Immature natural killer cell (primary cell): ENCODE measurements at regions not wholly inside any gene's neighbourhood (a gene's known extent, or its start where the extent isn't known, plus 50 kb on each side); places are given as distances from the start of the nearest gene placed in this dataset.

ENCODE experiments used
- DNase-seq, 3 donors: peaks; one replicate each; pipeline ENCODE4 v3.0.0; 2022; ENCODE audit warnings: mixed read lengths in 1 of 3
- H3K27ac Mint-ChIP-seq, 6 donors: one replicate each; pipeline ENCODE4 v1.8.0; 2020; ENCODE audit warnings: mixed read lengths in 6 of 6, mild to moderate bottlenecking in 5 of 6, inconsistent platforms in 4 of 6, moderate library complexity in 3 of 6
- H3K27me3 Mint-ChIP-seq, 3 donors: one replicate each; pipeline ENCODE4 v1.8.0; 2020 to 2021; ENCODE audit warnings: low read depth in 3 of 3, mild to moderate bottlenecking in 3 of 3, mixed read lengths in 3 of 3, moderate library complexity in 3 of 3, inconsistent platforms in 1 of 3
- H3K36me3 Mint-ChIP-seq, 3 donors: one replicate each; pipeline ENCODE4 v1.8.0; 2020; ENCODE audit warnings: mixed read lengths in 3 of 3, inconsistent platforms in 2 of 3, mild to moderate bottlenecking in 2 of 3
- H3K4me1 Mint-ChIP-seq, 2 donors: one replicate each; pipeline ENCODE4 v1.8.0; 2020; ENCODE audit warnings: inconsistent platforms in 2 of 2, mild to moderate bottlenecking in 2 of 2, mixed read lengths in 2 of 2, moderate library complexity in 1 of 2
- H3K4me3 Mint-ChIP-seq, 5 donors: one replicate each; pipeline ENCODE4 v1.8.0; 2020; ENCODE audit warnings: mild to moderate bottlenecking in 5 of 5, mixed read lengths in 5 of 5, inconsistent platforms in 3 of 5, moderate library complexity in 3 of 5
- H3K9me3 Mint-ChIP-seq, 6 donors: one replicate each; pipeline ENCODE4 v1.8.0; 2020; ENCODE audit warnings: mild to moderate bottlenecking in 6 of 6, mixed read lengths in 6 of 6, inconsistent platforms in 4 of 6, moderate library complexity in 3 of 6

GRCh38 chr4:149296503-149296902 is 519.1 kb downstream of the IQCM start:
- H3K4me1 Mint-ChIP-seq = no peaks in the 10 kb centered on the region

DNA sequence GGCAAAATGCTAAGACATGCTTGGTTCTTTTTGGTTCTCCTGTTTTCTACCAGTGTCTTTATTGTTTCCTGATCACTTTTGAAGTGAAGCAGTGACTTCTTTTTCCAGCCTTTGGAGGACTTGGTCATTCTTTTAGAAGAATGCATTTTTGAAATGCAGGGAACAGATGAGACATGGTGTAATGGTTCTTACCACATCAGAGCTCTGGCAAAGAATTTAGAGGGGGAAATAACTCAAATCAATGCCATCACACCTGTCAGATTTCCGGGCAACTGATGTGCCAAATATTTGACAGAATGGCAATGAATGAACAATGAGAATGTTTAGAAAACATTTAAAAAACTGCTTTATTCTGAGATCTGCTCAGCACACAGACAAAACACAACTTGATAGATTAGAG is 519.6 kb downstream of the IQCM start:
- Mint-ChIP-seq H3K27me3 (peaks cover 0 to 4% (median 0%) of the 10 kb centered on the region in 3 donors), H3K9me3 (peaks cover 3 to 42% (median 16%) of the 10 kb centered on the region in 6 donors), H3K27ac (no peak overlapping the region), H3K36me3 (no peaks in the 10 kb centered on the region), H3K4me3 (no peak overlapping the region), H3K4me1 (no peaks in the 10 kb centered on the region)
- DNase-seq = no peak

More at GRCh38 chr4:149296503-149296902, 519.1 kb downstream of the IQCM start:
- no peaks in the 10 kb centered on the region for H3K36me3 Mint-ChIP-seq
- DNase-seq = no peak
- H3K27ac Mint-ChIP-seq = no peak overlapping the region
- no peak overlapping the region for H3K4me3 Mint-ChIP-seq
- peaks cover 0 to 4% (median 0%) of the 10 kb centered on the region in 3 donors for H3K27me3 Mint-ChIP-seq
- peaks cover 3 to 42% (median 16%) of the 10 kb centered on the region in 6 donors for H3K9me3 Mint-ChIP-seq

GRCh38 chr4:149294601-149295000 is 521.0 kb downstream of the IQCM start:
- DNase-seq = no peak
- Mint-ChIP-seq H3K27ac (no peak overlapping the region), H3K9me3 (peaks cover 2 to 37% (median 15%) of the 10 kb centered on the region in 6 donors), H3K4me3 (no peak overlapping the region), H3K4me1 (no peaks in the 10 kb centered on the region), H3K36me3 (no peaks in the 10 kb centered on the region), H3K27me3 (peaks cover 0 to 2% (median 0%) of the 10 kb centered on the region in 3 donors)

GRCh38 chr4:149293046-149293649 is 522.5 kb downstream of the IQCM start:
- no peaks in the 10 kb centered on the region for H3K36me3 Mint-ChIP-seq
- DNase-seq = no peak
- peaks cover 0 to 2% (median 0%) of the 10 kb centered on the region in 3 donors for H3K27me3 Mint-ChIP-seq
- H3K4me1 Mint-ChIP-seq = no peaks in the 10 kb centered on the region
- H3K27ac Mint-ChIP-seq = no peak overlapping the region
- peaks cover 3 to 41% (median 16%) of the 10 kb centered on the region in 6 donors for H3K9me3 Mint-ChIP-seq
- H3K4me3 Mint-ChIP-seq = no peak overlapping the region

DNA sequence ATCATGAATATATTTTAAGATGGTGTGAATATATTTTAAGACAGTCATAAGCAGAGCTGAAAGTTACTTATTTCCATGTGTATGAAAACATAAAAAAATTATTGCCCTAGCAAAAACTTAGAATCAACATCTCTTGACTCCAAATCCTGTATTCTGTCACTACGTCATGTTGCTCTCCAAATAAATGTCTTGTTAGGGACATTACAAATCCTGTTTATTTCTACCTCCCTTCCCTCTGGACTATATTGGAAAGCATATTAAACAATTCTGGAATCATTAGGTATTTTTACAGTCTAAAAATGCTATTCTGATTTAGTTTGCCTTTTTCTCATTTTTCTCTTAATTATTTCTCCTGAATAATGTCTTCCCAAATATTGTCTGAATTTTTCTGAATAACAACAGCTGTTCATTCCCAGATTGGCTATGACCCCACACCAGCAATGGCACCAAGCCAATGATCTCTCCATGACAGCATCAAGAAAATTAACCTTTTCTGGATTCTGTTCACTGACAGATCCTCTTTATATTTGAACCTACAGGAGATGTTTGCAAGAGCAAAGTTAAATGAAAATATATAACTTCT is 523.1 kb downstream of the IQCM start:
- no peak overlapping the region for H3K27ac Mint-ChIP-seq

GRCh38 chr4:149291463-149291862 is 524.2 kb downstream of the IQCM start:
- H3K27me3 Mint-ChIP-seq = peaks cover 0 to 2% (median 0%) of the 10 kb centered on the region in 3 donors
- H3K36me3 Mint-ChIP-seq = no peaks in the 10 kb centered on the region
- no peak for DNase-seq
- H3K27ac Mint-ChIP-seq = no peak overlapping the region
- peaks cover 4 to 37% (median 16%) of the 10 kb centered on the region in 6 donors for H3K9me3 Mint-ChIP-seq
- H3K4me1 Mint-ChIP-seq = no peaks in the 10 kb centered on the region
- H3K4me3 Mint-ChIP-seq = no peak overlapping the region

More for the DNA sequence above, 523.1 kb downstream of the IQCM start:
- Mint-ChIP-seq H3K27me3 (peaks cover 0 to 2% (median 0%) of the 10 kb centered on the region in 3 donors), H3K4me3 (no peak overlapping the region), H3K9me3 (peaks cover 3 to 41% (median 15%) of the 10 kb centered on the region in 6 donors), H3K36me3 (no peaks in the 10 kb centered on the region), H3K4me1 (no peaks in the 10 kb centered on the region)
- no peak for DNase-seq

GRCh38 chr4:149280806-149281205 is 534.8 kb downstream of the IQCM start:
- Mint-ChIP-seq H3K27me3 (no peaks in the 10 kb centered on the region), H3K36me3 (no peaks in the 10 kb centered on the region), H3K9me3 (peaks cover 3 to 21% (median 5%) of the 10 kb centered on the region in 6 donors), H3K4me1 (no peaks in the 10 kb centered on the region), H3K27ac (no peak overlapping the region), H3K4me3 (no peak overlapping the region)
- no peak for DNase-seq

DNA sequence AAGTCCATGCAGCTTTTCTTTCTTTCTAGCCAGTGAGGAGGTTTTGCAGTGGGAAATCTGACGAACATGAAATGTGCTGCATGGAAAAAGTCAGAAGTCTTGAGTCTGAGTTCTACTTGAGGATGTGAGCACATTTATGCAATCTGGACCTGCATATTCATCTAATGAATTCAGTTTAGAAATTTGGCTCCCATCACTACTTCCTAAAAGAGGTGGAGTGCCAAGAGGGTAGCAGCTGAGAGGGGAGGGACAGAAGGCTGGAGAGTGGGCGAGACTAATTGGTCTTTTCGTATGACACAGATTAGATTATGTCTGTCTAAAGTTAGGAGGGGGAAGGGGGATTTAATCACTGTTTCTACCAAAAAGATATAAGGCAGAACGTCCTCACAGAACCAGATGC is 535.9 kb downstream of the IQCM start:
- Mint-ChIP-seq H3K4me1 (no peaks in the 10 kb centered on the region), H3K4me3 (no peak overlapping the region), H3K27ac (no peak overlapping the region), H3K27me3 (no peaks in the 10 kb centered on the region), H3K9me3 (peaks cover 3 to 13% (median 5%) of the 10 kb centered on the region in 6 donors), H3K36me3 (no peaks in the 10 kb centered on the region)
- no peak for DNase-seq

- Mint-ChIP-seq H3K9me3 (peaks cover 3 to 8% (median 5%) of the 10 kb centered on the region in 6 donors), H3K27me3 (no peaks in the 10 kb centered on the region), H3K27ac (no peak overlapping the region), H3K36me3 (no peaks in the 10 kb centered on the region), H3K4me1 (no peaks in the 10 kb centered on the region), H3K4me3 (no peak overlapping the region)
- no peak for DNase-seq
Measured at GRCh38 chr4:149279331-149279730, 536.3 kb downstream of the IQCM start.

- peaks cover 0 to 10% (median 4%) of the 10 kb centered on the region in 6 donors for H3K9me3 Mint-ChIP-seq
- H3K27me3 Mint-ChIP-seq = no peaks in the 10 kb centered on the region
- H3K36me3 Mint-ChIP-seq = no peaks in the 10 kb centered on the region
- no peak overlapping the region for H3K4me3 Mint-ChIP-seq
- no peak for DNase-seq
- no peaks in the 10 kb centered on the region for H3K4me1 Mint-ChIP-seq
- no peak overlapping the region for H3K27ac Mint-ChIP-seq
Measured at GRCh38 chr4:149277705-149278104, 537.9 kb downstream of the IQCM start.

DNA sequence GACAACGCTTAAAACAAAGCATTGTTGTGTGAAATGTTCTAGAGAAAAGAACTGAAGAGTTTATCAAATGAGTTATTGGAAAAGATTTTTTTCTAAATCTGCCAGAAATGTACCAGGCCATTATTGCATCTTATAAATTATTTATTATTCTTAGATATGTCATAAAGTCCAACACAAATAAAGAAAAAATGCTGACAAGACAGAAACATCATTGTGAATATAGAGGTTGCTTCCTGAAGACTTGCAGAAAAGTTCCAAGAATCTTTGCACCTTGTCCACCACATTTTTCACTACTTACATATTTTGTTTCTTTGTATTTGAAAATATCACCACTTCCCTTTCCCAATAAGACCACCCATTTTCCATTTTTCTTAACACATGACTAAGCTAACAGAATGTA is 545.8 kb downstream of the IQCM start:
- H3K36me3 Mint-ChIP-seq = no peaks in the 10 kb centered on the region
- H3K27ac Mint-ChIP-seq = no peak overlapping the region
- H3K4me3 Mint-ChIP-seq = no peak overlapping the region
- DNase-seq = no peak
- peaks cover 2 to 3% (median 2%) of the 10 kb centered on the region in 3 donors for H3K27me3 Mint-ChIP-seq
- H3K9me3 Mint-ChIP-seq = peaks cover 0 to 10% (median 5%) of the 10 kb centered on the region in 6 donors
- H3K4me1 Mint-ChIP-seq = no peaks in the 10 kb centered on the region

GRCh38 chr4:149266301-149266700 is 549.3 kb downstream of the IQCM start:
- peaks cover 0 to 2% (median 1%) of the 10 kb centered on the region in 3 donors for H3K27me3 Mint-ChIP-seq
- DNase-seq = no peak
- no peak overlapping the region for H3K27ac Mint-ChIP-seq
- H3K4me3 Mint-ChIP-seq = no peak overlapping the region
- no peaks in the 10 kb centered on the region for H3K4me1 Mint-ChIP-seq
- no peaks in the 10 kb centered on the region for H3K36me3 Mint-ChIP-seq
- H3K9me3 Mint-ChIP-seq = peaks cover 0 to 9% (median 5%) of the 10 kb centered on the region in 6 donors

DNA sequence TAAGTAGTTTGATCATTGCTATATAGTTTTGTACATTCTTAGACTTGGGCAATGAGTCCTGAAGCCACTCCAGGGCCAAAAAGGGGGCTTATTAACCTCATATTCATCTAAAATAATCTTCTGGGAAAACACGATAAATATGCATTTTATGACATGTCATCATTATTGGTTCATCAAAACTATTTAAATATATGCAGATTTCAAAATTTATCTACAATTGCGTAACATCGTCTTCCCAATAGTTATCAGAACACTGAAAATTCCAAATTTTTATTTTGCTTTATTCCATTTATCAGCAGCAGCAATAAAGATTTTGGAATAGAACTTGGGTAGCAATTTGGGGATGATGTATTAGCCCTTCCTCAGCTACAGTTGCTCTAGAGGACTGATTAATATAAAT is 550.0 kb downstream of the IQCM start:
- no peak for DNase-seq
- peaks cover 0 to 2% (median 1%) of the 10 kb centered on the region in 3 donors for H3K27me3 Mint-ChIP-seq
- no peak overlapping the region for H3K27ac Mint-ChIP-seq
- H3K36me3 Mint-ChIP-seq = no peaks in the 10 kb centered on the region
- peaks cover 0 to 9% (median 5%) of the 10 kb centered on the region in 6 donors for H3K9me3 Mint-ChIP-seq
- H3K4me1 Mint-ChIP-seq = no peaks in the 10 kb centered on the region
- H3K4me3 Mint-ChIP-seq = no peak overlapping the region

DNA sequence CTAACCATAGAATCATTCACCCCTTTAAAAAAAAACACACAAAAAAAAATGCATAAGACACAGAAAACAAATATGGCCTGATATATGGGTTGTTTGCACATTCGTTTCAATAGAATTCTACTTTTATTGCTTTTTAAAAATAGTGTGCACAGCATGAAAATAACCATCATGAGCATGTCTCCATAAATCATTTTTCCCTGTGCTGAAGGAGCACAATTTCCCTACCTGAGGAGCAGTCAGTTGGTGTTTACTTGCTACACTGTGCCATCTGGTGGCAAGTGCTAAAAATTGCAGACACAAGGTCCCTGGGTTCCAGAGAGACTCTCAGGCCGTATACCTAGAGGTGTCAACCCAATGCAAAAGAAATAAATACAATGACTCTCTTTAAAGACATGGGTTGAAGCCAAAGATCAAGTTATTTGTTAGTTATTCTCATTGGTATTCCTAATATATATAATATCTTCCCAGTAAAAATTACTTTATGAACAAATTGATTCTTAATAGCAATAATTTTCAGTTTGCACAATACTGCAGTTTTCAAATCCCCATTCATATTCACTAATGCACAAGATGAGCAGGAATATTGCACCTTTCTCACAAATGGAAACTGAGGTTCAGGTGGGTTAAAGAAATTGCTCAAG is 551.4 kb downstream of the IQCM start:
- H3K4me1 Mint-ChIP-seq = no peaks in the 10 kb centered on the region
- no peak overlapping the region for H3K4me3 Mint-ChIP-seq
- DNase-seq = no peak
- peaks cover 0 to 2% (median 1%) of the 10 kb centered on the region in 3 donors for H3K27me3 Mint-ChIP-seq
- H3K36me3 Mint-ChIP-seq = no peaks in the 10 kb centered on the region
- peaks cover 0 to 9% (median 5%) of the 10 kb centered on the region in 6 donors for H3K9me3 Mint-ChIP-seq
- no peak overlapping the region for H3K27ac Mint-ChIP-seq
